ENCODE measurements at regions not wholly inside any gene's neighbourhood (a gene's known extent, or its start where the extent isn't known, plus 50 kb on each side); places are given as distances from the start of the nearest gene placed in this dataset.

- no peaks in the 10 kb centered on the region for H3K9me3 ChIP-seq (ENCODE audit: insufficient read depth, low read depth, low read length)
- no peaks in the 10 kb centered on the region for H3K27me3 ChIP-seq (ENCODE audit: insufficient read depth, low read length, poor library complexity, severe bottlenecking)
Observed at GRCh38 chr2:208820014-208820688, 413.6 kb downstream of the PTH2R start.

GRCh38 chr2:208827109-208827508 is 420.5 kb downstream of the PTH2R start:
- Histone ChIP-seq H4K20me1 (ENCODE audit: insufficient read depth, low read length, poor library complexity, severe bottlenecking) (no peaks in the 10 kb centered on the region), H3K9me3 (ENCODE audit: insufficient read depth, low read depth, low read length) (no peaks in the 10 kb centered on the region), H3F3A (ENCODE audit: low read depth) (no peaks in the 10 kb centered on the region), H2AFZ (ENCODE audit: low read length) (no peak overlapping the region), H3K36me3 (ENCODE audit: insufficient read depth, low read length) (no peaks in the 10 kb centered on the region), H3K4me1 (ENCODE audit: insufficient read depth, low read length, poor library complexity, severe bottlenecking) (no peaks in the 10 kb centered on the region), H3K4me3 (ENCODE audit: low read length, poor library complexity, severe bottlenecking) (no peak overlapping the region), H3K9ac (ENCODE audit: low read depth, low read length, poor library complexity, severe bottlenecking) (no peak overlapping the region), H3K4me2 (ENCODE audit: low read depth, low read length, poor library complexity, severe bottlenecking) (no peak overlapping the region), H3K9me2 (replicated peaks; ENCODE audit: low read depth, low read length) (no peaks in the 10 kb centered on the region), H3K79me2 (ENCODE audit: insufficient read depth, low read length) (no peaks in the 10 kb centered on the region), H3K27me3 (ENCODE audit: insufficient read depth, low read length, poor library complexity, severe bottlenecking) (no peaks in the 10 kb centered on the region)
- TF ChIP-seq CTCF (conservative IDR thresholded peaks at IDR 0.05; ENCODE audit: low read length) (no peak), EZH2phosphoT487 (IDR thresholded peaks at IDR 0.05; ENCODE audit: borderline replicate concordance) (no peak)

More at GRCh38 chr2:208820014-208820688, 413.6 kb downstream of the PTH2R start:
- Histone ChIP-seq H3K36me3 (ENCODE audit: insufficient read depth, low read length) (no peaks in the 10 kb centered on the region), H3F3A (ENCODE audit: low read depth) (no peaks in the 10 kb centered on the region), H3K4me1 (ENCODE audit: insufficient read depth, low read length, poor library complexity, severe bottlenecking) (no peaks in the 10 kb centered on the region), H2AFZ (ENCODE audit: low read length) (no peak overlapping the region), H3K9me2 (replicated peaks; ENCODE audit: low read depth, low read length) (no peaks in the 10 kb centered on the region), H3K79me2 (ENCODE audit: insufficient read depth, low read length) (no peaks in the 10 kb centered on the region), H3K9ac (ENCODE audit: low read depth, low read length, poor library complexity, severe bottlenecking) (no peak overlapping the region), H3K4me2 (ENCODE audit: low read depth, low read length, poor library complexity, severe bottlenecking) (no peak overlapping the region), H3K4me3 (ENCODE audit: low read length, poor library complexity, severe bottlenecking) (no peak overlapping the region), H4K20me1 (ENCODE audit: insufficient read depth, low read length, poor library complexity, severe bottlenecking) (no peaks in the 10 kb centered on the region)
- TF ChIP-seq CTCF (conservative IDR thresholded peaks at IDR 0.05; ENCODE audit: low read length), result peak; percentile 59
- no peak for TF ChIP-seq EZH2phosphoT487 (IDR thresholded peaks at IDR 0.05; ENCODE audit: borderline replicate concordance)

DNA sequence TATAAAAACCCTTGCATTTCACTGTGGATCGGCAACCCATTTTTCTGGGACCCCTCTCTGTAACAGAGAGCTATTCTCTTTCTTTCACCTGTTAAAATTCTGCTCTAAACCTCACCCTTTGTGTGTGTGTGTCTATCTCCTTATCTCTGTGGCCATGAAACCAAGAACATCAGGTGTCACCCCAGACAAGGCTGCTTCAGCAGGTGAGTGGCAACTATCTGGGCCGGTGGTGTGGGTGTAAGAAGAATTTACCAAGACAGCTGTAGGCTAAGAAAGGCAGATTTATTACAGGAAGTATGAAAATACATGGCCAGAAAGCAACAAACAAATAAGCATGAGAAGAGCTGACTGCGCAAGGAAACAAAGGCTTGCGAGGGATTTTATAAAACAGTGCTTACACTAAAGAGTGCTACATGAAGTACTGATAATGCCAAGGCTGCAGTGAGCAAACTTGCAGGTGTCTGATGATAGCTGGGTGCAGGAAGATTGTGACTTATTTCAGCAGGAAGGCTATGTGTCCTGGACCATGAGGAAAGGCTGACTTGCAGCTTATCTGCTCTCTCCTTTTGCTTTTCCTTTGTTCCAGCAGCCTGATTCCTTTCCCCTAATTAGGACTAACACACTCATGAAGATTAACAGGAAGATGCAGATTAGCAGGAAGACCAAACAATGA is 421.1 kb downstream of the PTH2R start:
- no peaks in the 10 kb centered on the region for H4K20me1 ChIP-seq (ENCODE audit: insufficient read depth, low read length, poor library complexity, severe bottlenecking)
- TF ChIP-seq CTCF (conservative IDR thresholded peaks at IDR 0.05; ENCODE audit: low read length), result no peak
- no peak for TF ChIP-seq EZH2phosphoT487 (IDR thresholded peaks at IDR 0.05; ENCODE audit: borderline replicate concordance)
- H3K27me3 ChIP-seq (ENCODE audit: insufficient read depth, low read length, poor library complexity, severe bottlenecking), result no peaks in the 10 kb centered on the region
- no peaks in the 10 kb centered on the region for H3K4me1 ChIP-seq (ENCODE audit: insufficient read depth, low read length, poor library complexity, severe bottlenecking)
- no peaks in the 10 kb centered on the region for H3K9me3 ChIP-seq (ENCODE audit: insufficient read depth, low read depth, low read length)
- no peak overlapping the region for H3K4me2 ChIP-seq (ENCODE audit: low read depth, low read length, poor library complexity, severe bottlenecking)
- no peak overlapping the region for H3K4me3 ChIP-seq (ENCODE audit: low read length, poor library complexity, severe bottlenecking)
- no peaks in the 10 kb centered on the region for H3K36me3 ChIP-seq (ENCODE audit: insufficient read depth, low read length)
- no peaks in the 10 kb centered on the region for H3K79me2 ChIP-seq (ENCODE audit: insufficient read depth, low read length)
- H3K9me2 ChIP-seq (replicated peaks; ENCODE audit: low read depth, low read length), result no peaks in the 10 kb centered on the region
- no peak overlapping the region for H3K9ac ChIP-seq (ENCODE audit: low read depth, low read length, poor library complexity, severe bottlenecking)
- H2AFZ ChIP-seq (ENCODE audit: low read length), result no peak overlapping the region
- no peaks in the 10 kb centered on the region for H3F3A ChIP-seq (ENCODE audit: low read depth)

Data from Loucy (cell line).